ENCODE measurements at regions not wholly inside any gene's neighbourhood (a gene's known extent, or its start where the extent isn't known, plus 50 kb on each side); places are given as distances from the start of the nearest gene placed in this dataset.

DNA sequence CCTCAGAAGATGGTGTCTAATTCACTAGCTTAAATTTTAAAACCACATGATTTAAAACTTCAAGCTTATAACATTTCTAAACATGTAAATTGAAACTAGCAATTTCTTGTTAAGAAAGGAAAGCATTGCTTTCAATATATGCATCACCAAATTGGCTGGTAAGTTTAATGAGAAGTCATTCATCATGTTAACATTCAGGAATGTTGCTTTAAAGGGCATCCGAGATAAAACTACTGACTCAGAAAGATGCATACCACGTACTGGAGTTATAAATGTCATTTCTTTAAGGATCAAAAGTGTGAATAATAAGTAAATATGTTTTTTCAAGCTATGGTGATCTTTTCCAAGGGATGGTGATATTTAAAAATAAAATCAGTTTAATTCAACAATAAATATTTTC is 83.3 kb upstream of the VCX2 start:
- FAIRE-seq: no peak
- Histone ChIP-seq H3K27me3 (ENCODE audit: control insufficient read depth, extremely low read depth, insufficient read depth, low read length) (no peaks in the 10 kb centered on the region), H3K9me1 (ENCODE audit: control insufficient read depth, extremely low read depth, insufficient read depth, low read length) (no peaks in the 10 kb centered on the region), H3K36me3 (ENCODE audit: control insufficient read depth in 2 of 2, extremely low read depth in 1 of 2, insufficient read depth in 2 of 2, low read length in 2 of 2) (no peaks in the 10 kb centered on the region), H3K79me2 (ENCODE audit: control insufficient read depth, insufficient read depth, low read length) (no peaks in the 10 kb centered on the region), H3K4me1 (ENCODE audit: control insufficient read depth, extremely low read depth, insufficient read depth, low read length) (no peaks in the 10 kb centered on the region), H4K20me1 (ENCODE audit: control insufficient read depth, extremely low read depth, insufficient read depth, low read length) (no peaks in the 10 kb centered on the region), H3K4me2 (ENCODE audit: control insufficient read depth, extremely low read depth, insufficient read depth, low read depth, low read length) (no peak overlapping the region), H2AFZ (ENCODE audit: control insufficient read depth, low read length) (no peak overlapping the region), H3K27ac (ENCODE audit: control insufficient read depth, insufficient read depth, low read length) (no peak overlapping the region), H3K9ac (ENCODE audit: control insufficient read depth, extremely low read depth, insufficient read depth, low read length) (no peak overlapping the region), H3K4me3 (ENCODE audit: control insufficient read depth in 2 of 3, extremely low read depth in 1 of 3, insufficient read depth in 2 of 3, low read depth in 1 of 3, low read length in 3 of 3) (no peak overlapping the region), H3K9me3 (ENCODE audit: control insufficient read depth, low read depth, low read length) (no peaks in the 10 kb centered on the region)
- dilution Hi-C loops (cut with MboI; ENCODE audit: extremely low pct_ligation_motif_present, low sequenced_read_pairs): no loop called here
- DNase-seq (ENCODE audit: low read depth, low spot score): no peak
- no peak for TF ChIP-seq EZH2 (IDR thresholded peaks at IDR 0.05; ENCODE audit: low read length)
- TF ChIP-seq, protein P1, sequence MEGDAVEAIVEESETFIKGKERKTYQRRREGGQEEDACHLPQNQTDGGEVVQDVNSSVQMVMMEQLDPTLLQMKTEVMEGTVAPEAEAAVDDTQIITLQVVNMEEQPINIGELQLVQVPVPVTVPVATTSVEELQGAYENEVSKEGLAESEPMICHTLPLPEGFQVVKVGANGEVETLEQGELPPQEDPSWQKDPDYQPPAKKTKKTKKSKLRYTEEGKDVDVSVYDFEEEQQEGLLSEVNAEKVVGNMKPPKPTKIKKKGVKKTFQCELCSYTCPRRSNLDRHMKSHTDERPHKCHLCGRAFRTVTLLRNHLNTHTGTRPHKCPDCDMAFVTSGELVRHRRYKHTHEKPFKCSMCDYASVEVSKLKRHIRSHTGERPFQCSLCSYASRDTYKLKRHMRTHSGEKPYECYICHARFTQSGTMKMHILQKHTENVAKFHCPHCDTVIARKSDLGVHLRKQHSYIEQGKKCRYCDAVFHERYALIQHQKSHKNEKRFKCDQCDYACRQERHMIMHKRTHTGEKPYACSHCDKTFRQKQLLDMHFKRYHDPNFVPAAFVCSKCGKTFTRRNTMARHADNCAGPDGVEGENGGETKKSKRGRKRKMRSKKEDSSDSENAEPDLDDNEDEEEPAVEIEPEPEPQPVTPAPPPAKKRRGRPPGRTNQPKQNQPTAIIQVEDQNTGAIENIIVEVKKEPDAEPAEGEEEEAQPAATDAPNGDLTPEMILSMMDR (optimal IDR thresholded peaks at IDR 0.05 in 1 of 3, IDR thresholded peaks at IDR 0.05 in 1 of 3, conservative IDR thresholded peaks at IDR 0.05 in 1 of 3; ENCODE audit: extremely low read depth in 1 of 3, insufficient read depth in 2 of 3, low read length in 3 of 3): no peak

- H3K4me2 ChIP-seq (ENCODE audit: control insufficient read depth, extremely low read depth, insufficient read depth, low read depth, low read length): no peak overlapping the region
These were observed 101.8 kb upstream of the VCX2 start for GRCh38 chrX:8272821-8273220.

More at GRCh38 chrX:8272821-8273220, 101.8 kb upstream of the VCX2 start:
- Histone ChIP-seq H3K9ac (ENCODE audit: control insufficient read depth, extremely low read depth, insufficient read depth, low read length) (no peak overlapping the region), H3K4me1 (ENCODE audit: control insufficient read depth, extremely low read depth, insufficient read depth, low read length) (no peaks in the 10 kb centered on the region), H3K79me2 (ENCODE audit: control insufficient read depth, insufficient read depth, low read length) (no peaks in the 10 kb centered on the region), H3K27ac (ENCODE audit: control insufficient read depth, insufficient read depth, low read length) (no peak overlapping the region), H3K9me3 (ENCODE audit: control insufficient read depth, low read depth, low read length) (peaks cover 4% of the 10 kb centered on the region), H3K36me3 (ENCODE audit: control insufficient read depth in 2 of 2, extremely low read depth in 1 of 2, insufficient read depth in 2 of 2, low read length in 2 of 2) (no peaks in the 10 kb centered on the region), H4K20me1 (ENCODE audit: control insufficient read depth, extremely low read depth, insufficient read depth, low read length) (no peaks in the 10 kb centered on the region), H2AFZ (ENCODE audit: control insufficient read depth, low read length) (no peak overlapping the region), H3K27me3 (ENCODE audit: control insufficient read depth, extremely low read depth, insufficient read depth, low read length) (no peaks in the 10 kb centered on the region), H3K4me3 (ENCODE audit: control insufficient read depth in 2 of 3, extremely low read depth in 1 of 3, insufficient read depth in 2 of 3, low read depth in 1 of 3, low read length in 3 of 3) (no peak overlapping the region), H3K9me1 (ENCODE audit: control insufficient read depth, extremely low read depth, insufficient read depth, low read length) (no peaks in the 10 kb centered on the region)
- DNase-seq (ENCODE audit: low read depth, low spot score) (no peak), FAIRE-seq (no peak)
- dilution Hi-C loops (cut with MboI; ENCODE audit: extremely low pct_ligation_motif_present, low sequenced_read_pairs): no loop called here
- TF ChIP-seq EZH2 (IDR thresholded peaks at IDR 0.05; ENCODE audit: low read length): no peak
- TF ChIP-seq, protein P1 (optimal IDR thresholded peaks at IDR 0.05 in 1 of 3, IDR thresholded peaks at IDR 0.05 in 1 of 3, conservative IDR thresholded peaks at IDR 0.05 in 1 of 3; ENCODE audit: extremely low read depth in 1 of 3, insufficient read depth in 2 of 3, low read length in 3 of 3): no peak
